ENCODE measurements at regions not wholly inside any gene's neighbourhood (a gene's known extent, or its start where the extent isn't known, plus 50 kb on each side); places are given as distances from the start of the nearest gene placed in this dataset.

- H3K9me3 ChIP-seq (ENCODE audit: insufficient read depth, low read length), result no peaks in the 10 kb centered on the region
- no peak overlapping the region for H3K4me2 ChIP-seq (ENCODE audit: low read depth, low read length, poor library complexity, severe bottlenecking)
- H2AFZ ChIP-seq (ENCODE audit: low read depth, low read length, severe bottlenecking), result no peak overlapping the region
- H3K27ac ChIP-seq (ENCODE audit: low read depth, low read length), result no peak overlapping the region
- no peaks in the 10 kb centered on the region for H3K9me2 ChIP-seq (replicated peaks; ENCODE audit: insufficient read depth, low read length)
- no peak overlapping the region for H3K4me3 ChIP-seq (ENCODE audit: insufficient read depth, low read length, poor library complexity, severe bottlenecking)
- TF ChIP-seq CTCF (IDR thresholded peaks at IDR 0.05; ENCODE audit: insufficient read depth, low read length, poor library complexity, severe bottlenecking) (no peak), EZH2phosphoT487 (conservative IDR thresholded peaks at IDR 0.05; ENCODE audit: low read length) (no peak)
- no peaks in the 10 kb centered on the region for H3K27me3 ChIP-seq (ENCODE audit: low read length)
- H3F3A ChIP-seq (ENCODE audit: insufficient read depth), result no peaks in the 10 kb centered on the region
- no peaks in the 10 kb centered on the region for H4K20me1 ChIP-seq (ENCODE audit: low read depth, low read length)
- no peaks in the 10 kb centered on the region for H3K36me3 ChIP-seq (ENCODE audit: low read length)
- no peaks in the 10 kb centered on the region for H3K79me2 ChIP-seq (ENCODE audit: insufficient read depth, low read length)
- H3K9ac ChIP-seq (ENCODE audit: low read length), result no peak overlapping the region
Observed at GRCh38 chr11:32310214-32310601, 125.1 kb downstream of the WT1 start.

- no peaks in the 10 kb centered on the region for H3K27me3 ChIP-seq (ENCODE audit: low read length)
- TF ChIP-seq CTCF (IDR thresholded peaks at IDR 0.05; ENCODE audit: insufficient read depth, low read length, poor library complexity, severe bottlenecking) (no peak), EZH2phosphoT487 (conservative IDR thresholded peaks at IDR 0.05; ENCODE audit: low read length) (no peak)
- no peaks in the 10 kb centered on the region for H3K79me2 ChIP-seq (ENCODE audit: insufficient read depth, low read length)
- no peaks in the 10 kb centered on the region for H3K36me3 ChIP-seq (ENCODE audit: low read length)
- H2AFZ ChIP-seq (ENCODE audit: low read depth, low read length, severe bottlenecking), result no peak overlapping the region
- H3F3A ChIP-seq (ENCODE audit: insufficient read depth), result no peaks in the 10 kb centered on the region
- no peaks in the 10 kb centered on the region for H3K9me2 ChIP-seq (replicated peaks; ENCODE audit: insufficient read depth, low read length)
- H3K27ac ChIP-seq (ENCODE audit: low read depth, low read length), result no peak overlapping the region
- H3K4me2 ChIP-seq (ENCODE audit: low read depth, low read length, poor library complexity, severe bottlenecking), result no peak overlapping the region
- no peaks in the 10 kb centered on the region for H3K9me3 ChIP-seq (ENCODE audit: insufficient read depth, low read length)
- H4K20me1 ChIP-seq (ENCODE audit: low read depth, low read length), result no peaks in the 10 kb centered on the region
- no peak overlapping the region for H3K9ac ChIP-seq (ENCODE audit: low read length)
- no peak overlapping the region for H3K4me3 ChIP-seq (ENCODE audit: insufficient read depth, low read length, poor library complexity, severe bottlenecking)
Observed at GRCh38 chr11:32311346-32312065, 123.8 kb downstream of the WT1 start.

- no peak overlapping the region for H3K9ac ChIP-seq (ENCODE audit: low read length)
- H3K27me3 ChIP-seq (ENCODE audit: low read length), result no peaks in the 10 kb centered on the region
- H3K4me3 ChIP-seq (ENCODE audit: insufficient read depth, low read length, poor library complexity, severe bottlenecking), result no peak overlapping the region
- no peaks in the 10 kb centered on the region for H3K36me3 ChIP-seq (ENCODE audit: low read length)
- no peak overlapping the region for H3K27ac ChIP-seq (ENCODE audit: low read depth, low read length)
- H2AFZ ChIP-seq (ENCODE audit: low read depth, low read length, severe bottlenecking), result no peak overlapping the region
- H3K9me2 ChIP-seq (replicated peaks; ENCODE audit: insufficient read depth, low read length), result no peaks in the 10 kb centered on the region
- no peak for TF ChIP-seq CTCF (IDR thresholded peaks at IDR 0.05; ENCODE audit: insufficient read depth, low read length, poor library complexity, severe bottlenecking)
- H3K79me2 ChIP-seq (ENCODE audit: insufficient read depth, low read length), result no peaks in the 10 kb centered on the region
- H3F3A ChIP-seq (ENCODE audit: insufficient read depth), result no peaks in the 10 kb centered on the region
- no peaks in the 10 kb centered on the region for H4K20me1 ChIP-seq (ENCODE audit: low read depth, low read length)
- no peak overlapping the region for H3K4me2 ChIP-seq (ENCODE audit: low read depth, low read length, poor library complexity, severe bottlenecking)
- no peaks in the 10 kb centered on the region for H3K9me3 ChIP-seq (ENCODE audit: insufficient read depth, low read length)
Observed at GRCh38 chr11:32312206-32312817, 123.0 kb downstream of the WT1 start.
